ENCODE measurements at regions not wholly inside any gene's neighbourhood (a gene's known extent, or its start where the extent isn't known, plus 50 kb on each side); places are given as distances from the start of the nearest gene placed in this dataset.

- TF ChIP-seq CTCF (IDR thresholded peaks at IDR 0.05; ENCODE audit: low read depth, low read length, poor library complexity, severe bottlenecking) (no peak), EZH2phosphoT487 (IDR thresholded peaks at IDR 0.05; ENCODE audit: borderline replicate concordance, low read length) (no peak)
Observed at GRCh38 chr1:217014066-217014465, 290.8 kb upstream of the ESRRG start.

Data from DOHH2 (cell line).